GM19463 (cell line): ENCODE measurements at regions not wholly inside any gene's neighbourhood (a gene's known extent, or its start where the extent isn't known, plus 50 kb on each side); places are given as distances from the start of the nearest gene placed in this dataset.
"Not testable (repeated sequence)": the region's sequence is repeated elsewhere in the genome, so short reads cannot be mapped to it uniquely, and the experiment has no call there.

Experiments used
- ATAC-seq: cut with Tn5 transposase; IDR thresholded peaks from one replicate; pipeline ENCODE4 v1.9.1; 2021; ENCODE audit warnings: mild to moderate bottlenecking, moderate library complexity; ENCODE audit not compliant: unreplicated experiment

DNA sequence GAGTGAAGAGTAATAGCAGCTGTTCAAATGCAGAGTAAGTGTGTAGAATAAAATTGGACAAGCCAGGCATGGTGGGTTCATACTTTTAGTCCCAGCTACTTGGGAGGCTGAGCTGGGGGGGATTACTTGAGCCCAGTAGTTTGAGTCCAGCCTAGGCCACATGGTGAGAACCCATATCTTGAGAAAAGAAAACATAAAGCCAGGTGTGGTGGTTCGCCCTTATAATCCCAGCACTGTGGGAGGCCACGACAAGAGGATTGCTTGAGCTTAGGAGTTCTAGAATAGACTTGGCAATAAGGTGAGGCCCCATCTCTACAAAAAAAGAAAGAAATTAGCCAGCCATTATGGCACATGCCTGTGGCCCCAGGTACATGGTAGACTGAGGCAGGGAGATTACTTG is 1241.1 kb downstream of the UQCRFS1 start:
- no peak for ATAC-seq

DNA sequence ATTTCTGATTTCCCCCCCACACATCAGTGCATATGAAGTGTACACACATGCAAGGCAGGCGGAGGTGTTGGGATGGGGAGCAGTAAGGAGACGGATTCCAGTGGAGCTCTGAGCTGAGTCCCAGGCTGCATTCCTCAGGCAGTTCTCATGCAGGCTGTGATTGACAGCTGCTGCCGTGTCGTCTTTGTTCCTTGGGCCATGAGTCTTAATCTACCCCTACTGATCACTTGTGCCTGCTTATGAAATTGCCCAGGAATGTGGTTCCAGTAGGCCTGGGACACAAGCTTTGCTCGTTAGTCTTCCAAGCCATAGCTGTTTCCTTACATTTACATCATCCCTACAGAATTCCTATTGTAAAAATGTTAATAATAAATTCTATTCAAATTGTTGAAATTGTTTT is 1241.9 kb downstream of the UQCRFS1 start:
- ATAC-seq = no peak

DNA sequence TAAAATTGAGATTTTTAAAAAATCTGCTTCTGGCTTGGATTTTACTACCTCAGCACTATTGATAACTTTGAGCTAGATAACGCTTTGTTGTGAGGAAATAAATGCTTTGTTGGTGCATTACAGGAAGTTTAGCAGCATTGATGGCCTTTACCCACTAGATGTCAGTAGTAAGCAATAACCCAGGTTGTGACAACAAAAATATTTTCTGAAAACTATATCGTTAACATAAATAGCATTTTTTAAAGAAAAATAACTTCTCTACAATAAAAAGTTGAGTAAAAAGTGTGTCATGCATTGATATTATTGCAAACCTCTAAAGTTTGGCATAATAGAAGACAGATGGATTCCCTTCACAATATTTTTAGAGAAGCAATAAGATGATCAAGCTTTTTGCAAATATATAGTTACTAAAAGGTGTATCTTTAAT is 1246.5 kb downstream of the UQCRFS1 start:
- ATAC-seq = no peak

DNA sequence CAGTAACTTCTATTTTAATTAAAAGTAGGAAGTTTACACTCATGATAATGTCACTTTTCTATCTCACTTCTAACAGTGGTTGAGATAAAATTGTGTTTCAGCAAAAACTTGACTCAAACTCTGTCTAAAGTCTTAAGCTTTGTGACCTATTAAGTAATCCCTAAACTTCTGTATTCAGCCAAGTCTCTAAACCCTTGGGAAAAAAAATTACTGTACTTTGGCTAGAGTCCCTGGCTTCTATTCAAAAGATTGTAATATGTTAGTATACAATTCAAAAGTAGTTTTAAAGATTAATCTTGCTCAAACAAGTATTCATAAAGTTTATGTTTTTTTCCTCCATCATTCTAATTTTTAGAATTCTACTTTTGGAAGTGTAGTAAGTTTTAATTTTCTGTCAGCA is 1248.8 kb downstream of the UQCRFS1 start:
- ATAC-seq = no peak

DNA sequence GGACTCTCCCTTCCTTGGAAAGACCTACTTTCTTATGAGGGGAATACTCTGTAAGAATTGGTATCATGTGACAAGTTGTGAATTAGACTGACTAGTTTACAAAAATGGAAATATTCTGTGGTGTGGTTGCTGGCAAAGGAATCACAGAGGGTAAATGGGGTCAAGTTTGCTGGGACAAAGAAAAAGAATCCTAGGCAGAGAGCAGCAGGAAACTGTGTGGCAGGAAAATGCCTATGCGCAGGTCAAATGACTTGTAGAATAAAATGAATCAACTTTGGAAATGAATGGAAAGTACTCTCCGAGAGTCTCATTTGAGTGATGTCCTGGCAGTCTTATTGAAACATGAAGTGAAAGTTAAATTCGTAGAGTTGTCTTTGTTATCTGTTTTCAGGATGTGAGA is 1250.7 kb downstream of the UQCRFS1 start:
- ATAC-seq = no peak

DNA sequence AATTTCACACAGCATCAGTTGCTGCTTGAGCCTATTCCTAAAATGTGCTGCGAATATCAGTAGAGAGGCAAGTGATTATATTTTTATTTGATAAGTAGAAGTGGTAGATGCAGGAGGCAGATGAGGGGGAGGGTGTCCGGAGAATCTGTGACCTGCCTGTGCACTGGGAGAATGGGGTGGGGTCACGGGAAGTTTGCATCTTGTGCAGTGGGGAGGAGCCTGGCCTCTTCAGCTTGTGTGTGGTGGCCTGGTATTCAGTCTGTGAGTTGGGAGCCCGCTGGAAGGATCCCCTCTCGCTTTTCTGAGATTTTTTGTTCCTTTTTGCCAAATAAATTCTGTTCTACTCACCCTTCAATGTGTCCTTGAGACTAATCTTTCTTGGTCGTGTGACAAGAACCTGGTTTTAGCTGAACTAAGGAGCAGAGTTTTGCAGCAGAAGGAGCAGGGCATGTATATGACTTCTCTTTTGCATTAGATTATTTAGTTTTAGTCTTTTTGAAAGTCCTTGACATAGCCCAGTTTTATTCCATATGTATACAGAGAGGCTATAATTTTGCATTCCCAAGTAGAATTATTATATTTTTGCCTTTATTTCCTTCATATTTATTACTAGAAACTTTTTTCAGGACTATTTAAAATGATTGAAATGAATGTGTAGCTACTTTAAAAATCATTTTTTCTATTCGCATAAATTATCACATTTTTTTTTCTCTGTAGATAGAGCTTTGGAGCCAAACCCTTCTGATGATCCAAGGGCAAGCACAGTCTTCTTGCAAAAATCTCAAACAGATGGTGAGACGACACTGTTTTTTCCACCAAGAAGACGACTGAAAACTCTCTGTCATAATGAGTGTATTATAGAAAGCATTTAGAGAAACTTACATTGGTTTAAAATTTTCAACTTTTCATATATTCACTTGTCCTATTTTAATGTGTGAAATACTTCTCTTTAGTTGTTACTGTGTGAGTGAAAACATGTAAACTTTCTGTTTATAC is 1257.2 kb downstream of the UQCRFS1 start:
- ATAC-seq = no peak

DNA sequence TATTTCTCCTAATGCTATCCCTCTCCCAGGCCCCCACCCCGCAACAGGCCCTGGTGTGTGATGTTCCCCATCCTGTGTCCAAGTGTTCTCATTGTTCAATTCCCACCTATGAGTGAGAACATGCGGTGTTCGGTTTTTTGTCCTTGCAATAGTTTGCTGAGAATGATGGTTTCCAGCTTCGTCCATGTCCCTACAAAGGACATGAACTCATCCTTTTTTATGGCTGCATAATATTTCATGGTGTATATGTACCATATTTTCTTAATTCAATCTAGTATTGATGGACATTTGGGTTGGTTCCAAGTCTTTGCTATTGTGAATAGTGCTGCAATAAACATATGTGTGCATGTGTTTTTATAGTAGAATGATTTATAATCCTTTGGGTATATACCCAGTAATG is 1270.3 kb downstream of the UQCRFS1 start:
- not testable (repeated sequence) for ATAC-seq

DNA sequence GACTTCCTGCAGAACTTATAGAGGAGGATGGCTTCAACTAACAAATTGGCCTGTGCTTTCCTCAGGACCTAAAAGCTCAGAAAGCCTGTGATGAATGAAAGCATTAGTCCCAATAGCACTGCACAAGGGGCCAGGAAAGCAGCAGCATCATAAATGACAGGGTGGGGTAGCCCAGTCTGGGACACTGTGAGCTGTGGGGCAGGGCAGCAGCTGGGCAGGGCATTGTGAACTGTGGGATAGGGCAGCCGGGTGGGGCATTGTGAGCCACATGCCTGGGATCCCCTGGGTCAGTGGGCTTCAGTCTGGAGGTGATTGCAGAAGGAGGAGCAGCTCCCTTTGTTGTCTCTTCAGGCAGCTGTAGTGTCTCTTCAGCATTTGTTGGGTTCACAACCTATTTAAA is 1276.8 kb downstream of the UQCRFS1 start:
- ATAC-seq = no peak

DNA sequence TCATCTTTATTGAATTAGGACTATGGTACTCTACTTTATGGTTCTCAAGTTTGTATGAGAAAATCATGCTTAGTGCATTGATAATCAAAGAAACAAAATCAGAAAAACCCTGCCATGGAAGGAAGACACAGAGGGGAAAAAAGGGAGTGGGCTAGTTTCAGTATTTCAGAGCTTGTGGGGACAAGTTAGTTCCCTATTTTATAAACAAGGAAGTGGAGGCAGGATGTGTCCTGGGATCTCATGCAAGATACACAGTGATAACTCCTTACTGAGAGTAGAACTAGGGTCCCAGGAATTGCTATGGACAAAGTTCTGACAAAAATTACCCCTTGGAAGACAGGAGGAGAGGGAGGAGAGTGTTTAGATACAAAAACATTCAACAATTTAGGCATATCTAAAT is 1277.3 kb downstream of the UQCRFS1 start:
- no peak for ATAC-seq

DNA sequence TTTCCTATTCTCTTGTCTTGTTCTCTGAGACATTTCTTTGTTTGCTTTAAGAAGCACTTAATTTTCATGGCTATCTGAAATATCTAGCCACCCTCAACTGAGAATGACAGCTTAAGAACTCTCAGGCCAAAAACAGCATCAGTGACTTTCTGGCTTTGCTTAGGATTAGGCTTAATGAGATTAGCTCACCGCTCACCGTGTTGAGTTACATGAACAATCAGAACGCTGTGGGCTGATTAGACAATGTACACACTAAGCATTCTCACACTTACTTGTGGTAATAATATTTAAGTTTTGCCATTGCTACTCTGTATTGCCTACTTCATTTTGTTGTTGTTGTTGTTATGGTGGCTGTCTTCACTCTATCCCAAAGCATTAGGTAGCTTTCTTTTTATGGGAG is 1283.6 kb downstream of the UQCRFS1 start:
- no peak for ATAC-seq

DNA sequence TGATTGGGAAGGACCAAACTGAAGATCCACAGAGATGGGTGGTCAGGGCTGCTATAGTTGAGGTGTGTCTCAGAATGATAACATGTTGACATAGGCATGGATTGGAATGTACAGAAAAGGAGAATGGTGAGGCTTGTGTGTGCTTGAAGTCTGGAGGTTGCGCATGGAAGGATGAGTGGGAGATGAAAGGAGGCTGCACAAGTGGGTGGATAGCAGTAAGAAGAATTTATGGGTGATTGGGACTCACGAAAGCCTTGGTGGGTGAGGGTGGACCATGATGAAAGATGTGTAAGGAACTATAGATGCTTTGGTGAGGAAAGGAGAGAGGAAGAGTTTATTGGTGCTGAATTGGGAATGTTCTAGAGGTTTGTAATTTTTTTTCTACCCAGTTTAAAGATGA is 1287.7 kb downstream of the UQCRFS1 start:
- no peak for ATAC-seq

DNA sequence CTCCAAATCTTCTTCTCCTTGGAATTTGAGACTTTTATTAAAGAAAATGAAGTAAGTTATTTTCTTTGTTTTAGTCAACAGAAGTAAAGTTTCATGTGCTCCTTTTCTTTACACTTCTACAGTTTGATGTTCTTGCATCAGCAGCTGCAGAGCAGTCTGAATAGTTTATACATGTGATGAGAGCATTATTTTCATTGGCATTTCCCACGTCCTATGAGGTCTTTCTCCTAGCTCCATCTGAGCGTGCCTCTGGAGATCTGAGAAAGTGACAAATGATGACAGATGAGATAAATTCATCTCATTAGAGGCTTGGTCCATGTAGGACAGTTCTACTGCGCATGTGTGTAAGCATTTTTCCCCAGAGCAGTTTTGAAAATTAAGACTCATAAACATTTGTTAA is 1290.0 kb downstream of the UQCRFS1 start:
- ATAC-seq = no peak

DNA sequence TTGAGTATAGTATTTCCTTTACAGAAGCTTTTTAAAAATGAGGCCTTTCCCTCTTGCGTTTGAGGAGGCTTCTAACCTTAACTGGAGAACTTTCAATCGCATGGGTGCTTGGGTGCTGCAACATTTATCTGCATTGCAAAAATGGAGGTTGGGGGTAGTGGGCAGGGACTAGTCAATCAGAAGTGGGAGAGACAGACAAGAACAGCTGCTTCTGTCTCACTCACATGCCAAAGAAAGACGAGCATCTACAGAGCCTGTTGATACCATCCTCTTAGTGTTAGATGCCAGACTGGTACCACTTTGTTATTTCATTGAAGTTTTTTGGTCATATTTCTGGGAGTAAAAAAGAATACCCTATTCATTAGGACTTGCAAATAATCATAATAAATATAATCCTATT is 1292.2 kb downstream of the UQCRFS1 start:
- no peak for ATAC-seq

DNA sequence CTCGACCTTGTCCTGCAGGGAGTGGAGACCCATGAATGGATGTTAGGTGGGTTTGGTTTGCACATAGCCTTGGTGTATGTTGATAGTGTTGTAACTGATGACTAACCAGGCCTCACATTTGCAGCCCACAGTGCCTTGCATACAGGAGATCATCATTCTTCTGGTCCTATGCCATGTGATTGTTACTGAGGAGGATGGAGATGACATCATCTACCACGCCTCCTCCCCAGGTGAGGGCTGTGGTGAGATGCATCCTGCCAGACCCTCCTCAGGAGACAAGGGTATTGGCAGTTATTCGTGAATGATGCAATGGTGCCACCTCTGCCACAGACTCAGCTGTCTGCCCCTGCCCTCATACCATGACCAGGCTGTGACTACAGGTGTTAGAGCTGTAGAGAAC is 1294.1 kb downstream of the UQCRFS1 start:
- ATAC-seq = no peak

DNA sequence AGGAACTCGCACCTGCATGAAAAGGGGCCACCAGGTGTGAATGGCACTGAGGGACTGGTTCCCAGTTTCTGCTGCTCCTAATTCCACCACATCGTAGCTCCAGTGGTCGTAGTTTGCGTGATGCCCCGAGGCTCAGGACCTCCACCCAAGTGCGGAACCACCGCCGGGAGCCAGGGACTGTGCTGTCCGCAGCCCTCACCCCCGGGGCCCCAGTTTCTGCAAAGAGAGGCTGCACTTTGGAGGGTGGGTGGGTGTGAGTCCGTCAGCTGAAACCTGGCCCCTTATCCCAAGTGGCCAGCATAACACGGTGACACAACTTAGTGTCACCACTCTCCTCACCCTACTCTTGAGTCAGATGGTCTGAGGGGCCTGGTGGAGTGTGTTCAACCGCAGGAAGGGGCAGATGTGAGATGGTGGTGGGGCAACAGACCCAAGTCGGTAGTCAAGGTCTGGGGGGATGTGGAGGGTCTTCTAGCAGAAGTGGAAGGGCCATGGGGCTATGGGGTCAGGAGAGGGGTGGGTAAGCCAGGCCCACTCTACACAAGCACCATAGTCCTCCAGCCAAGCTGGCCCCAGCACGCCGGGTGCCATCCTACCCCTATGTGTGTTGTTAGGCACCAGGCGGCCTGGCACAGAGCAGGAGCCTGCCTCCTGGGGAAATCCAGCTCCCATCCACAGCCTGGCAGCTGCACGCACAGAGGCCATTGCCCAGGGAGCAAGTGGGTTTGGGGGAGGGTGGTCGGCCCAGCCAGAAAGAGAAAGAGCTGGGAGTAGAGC is 1301.6 kb downstream of the UQCRFS1 start:
- no peak for ATAC-seq

DNA sequence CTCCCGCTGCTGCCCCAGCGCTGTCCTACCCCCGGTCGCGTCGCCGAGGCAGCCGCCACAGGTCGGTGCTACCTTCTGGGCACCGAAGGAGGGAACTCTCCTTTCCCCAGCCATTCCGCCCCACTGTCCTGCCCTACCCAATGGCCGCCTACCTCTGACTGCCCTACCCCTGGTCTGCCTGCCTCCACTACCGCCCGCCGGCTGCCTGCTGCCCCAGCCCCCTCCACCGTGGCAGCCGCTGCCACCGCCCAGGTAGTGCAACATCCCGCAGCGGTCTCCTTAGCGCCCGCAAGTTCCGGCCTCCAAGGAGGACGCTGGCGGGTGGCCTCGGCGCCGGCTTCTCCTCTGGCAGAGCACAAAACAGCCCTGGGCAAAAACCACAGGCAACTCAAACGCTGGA is 1303.1 kb downstream of the UQCRFS1 start:
- no peak for ATAC-seq

DNA sequence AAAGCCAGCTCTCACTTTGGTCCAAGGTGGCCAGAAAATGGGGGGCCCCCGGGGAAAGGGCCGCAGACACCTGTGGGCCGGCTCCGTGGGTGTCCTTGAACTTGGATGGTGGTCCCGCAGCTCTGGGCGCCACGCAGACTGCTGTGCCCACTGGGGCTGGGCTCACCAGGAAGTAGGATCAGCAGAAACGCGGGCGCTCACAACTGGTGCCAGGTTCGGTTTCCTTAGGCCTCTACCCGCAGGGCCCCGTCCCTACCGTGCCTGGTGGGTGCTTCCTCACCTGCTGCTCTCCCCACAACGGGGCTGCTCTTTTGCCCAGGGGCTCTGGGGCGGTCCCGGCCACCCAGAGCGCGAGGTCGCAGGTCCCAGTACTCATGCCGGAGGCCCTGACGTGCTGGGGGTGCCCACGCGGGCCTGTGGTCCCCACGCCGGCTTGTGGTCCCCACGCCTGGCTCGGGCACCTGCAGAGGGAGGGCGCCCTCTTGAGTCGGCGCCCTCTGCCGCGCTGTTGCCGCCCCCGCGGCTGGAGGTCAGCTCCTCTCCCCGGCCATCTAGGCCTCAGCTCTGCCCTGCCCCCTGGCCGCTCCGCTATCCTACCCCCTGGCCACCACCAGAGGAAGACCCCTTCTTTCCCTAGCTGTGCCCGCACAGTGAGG is 1303.6 kb downstream of the UQCRFS1 start:
- ATAC-seq = no peak

DNA sequence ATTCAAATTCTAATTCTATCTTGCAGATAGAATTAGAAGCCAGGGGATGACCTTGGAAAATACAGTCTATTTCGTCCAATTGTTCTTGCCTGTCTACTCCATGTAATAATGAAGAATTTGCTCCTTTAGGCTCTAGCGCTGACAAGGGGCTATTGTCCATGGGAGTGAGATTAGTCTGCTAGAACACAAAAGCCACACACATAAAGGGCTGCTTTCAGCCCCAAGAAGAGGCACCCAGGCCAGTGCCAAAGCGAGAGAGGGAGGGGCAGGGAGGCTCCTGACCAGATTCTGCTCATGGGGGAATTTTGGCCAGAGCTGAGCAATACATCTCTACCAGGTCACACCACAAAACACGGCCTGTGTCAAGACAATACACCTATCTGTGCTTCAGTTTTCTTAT is 1306.9 kb downstream of the UQCRFS1 start:
- ATAC-seq = no peak

DNA sequence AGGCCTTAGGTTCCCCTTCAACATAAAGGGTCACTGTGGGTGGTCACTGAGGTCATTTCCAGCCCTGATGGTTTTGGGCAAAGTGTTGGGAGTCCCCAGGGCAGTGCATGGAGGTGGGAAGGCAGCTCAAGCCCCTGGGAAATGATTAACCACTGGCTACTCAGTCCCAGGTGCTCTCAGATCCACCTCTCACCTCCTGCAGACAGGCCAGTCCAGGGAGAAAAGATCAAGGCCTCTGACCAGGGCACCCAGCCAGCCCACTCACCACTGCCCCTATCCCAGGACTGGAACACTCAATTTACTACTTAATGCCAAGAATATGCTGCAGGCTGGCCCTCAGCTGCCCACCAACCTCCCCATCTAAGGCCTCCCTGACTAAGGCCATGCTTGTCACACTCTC is 1307.9 kb downstream of the UQCRFS1 start:
- ATAC-seq = no peak

DNA sequence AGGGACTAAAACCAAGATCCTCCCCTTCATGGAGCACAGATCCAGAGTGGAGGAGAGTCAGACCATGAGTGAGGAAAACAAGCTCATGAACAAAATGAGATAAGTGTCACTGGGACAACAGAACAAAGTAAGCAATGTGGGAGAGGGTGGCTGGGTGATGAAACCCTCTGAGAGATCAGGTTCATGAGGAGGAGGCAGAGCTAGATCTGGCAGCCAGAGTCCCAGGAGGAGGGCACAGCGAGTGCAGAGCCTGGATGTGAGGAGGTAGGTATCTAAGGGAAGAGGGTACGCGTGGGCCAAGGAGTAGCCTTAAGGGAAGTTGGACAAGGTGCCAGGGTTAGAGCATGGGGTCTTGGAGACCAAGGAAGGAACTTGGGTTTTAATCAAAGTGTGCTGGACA is 1311.9 kb downstream of the UQCRFS1 start:
- no peak for ATAC-seq

DNA sequence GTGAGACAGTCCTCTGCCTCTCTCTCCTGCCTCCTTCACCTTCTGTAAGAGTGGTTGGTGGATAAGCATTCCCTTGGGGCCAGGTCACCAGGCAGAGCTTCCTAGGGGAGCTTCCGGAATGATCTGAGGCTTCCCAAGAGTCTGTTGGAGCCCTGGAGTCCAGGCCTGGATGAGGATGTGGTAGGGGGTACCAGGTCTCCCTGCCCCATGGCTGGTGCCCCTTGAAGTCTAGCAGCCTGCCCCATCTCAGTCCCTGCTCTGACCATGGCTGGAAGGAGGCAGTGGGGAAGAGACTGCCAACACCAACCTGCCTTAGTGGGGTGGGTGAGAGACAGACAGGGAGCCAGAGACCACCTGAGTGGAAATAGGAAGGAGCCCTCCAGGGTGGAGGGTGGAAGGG is 1316.9 kb downstream of the UQCRFS1 start:
- ATAC-seq = no peak
